ENCODE measurements at regions not wholly inside any gene's neighbourhood (a gene's known extent, or its start where the extent isn't known, plus 50 kb on each side); places are given as distances from the start of the nearest gene placed in this dataset.

DNA sequence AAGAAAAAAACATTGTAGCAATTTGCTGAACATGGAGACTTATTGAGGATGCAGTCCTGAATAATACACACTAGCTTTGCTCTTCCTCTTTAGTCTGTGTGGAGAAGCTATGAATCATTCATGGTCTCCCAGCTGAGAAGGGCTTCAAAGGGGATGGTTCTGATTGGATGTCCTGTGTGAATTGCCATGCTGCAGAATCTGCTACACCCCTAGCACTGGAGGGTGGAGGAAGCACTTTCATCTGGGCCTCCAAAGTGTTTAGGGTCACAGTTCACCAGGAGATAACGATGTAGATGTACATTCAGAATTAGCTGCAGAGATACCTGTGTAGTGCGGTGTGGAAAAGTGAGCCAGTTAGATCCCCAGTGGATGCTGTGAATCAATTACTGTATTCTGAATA is 321.1 kb upstream of the EDNRB start:
- Histone ChIP-seq H3K9me3 (no peaks in the 10 kb centered on the region), H3K36me3 (ENCODE audit: low read depth, missing control alignments) (no peaks in the 10 kb centered on the region), H3K4me3 (no peak overlapping the region), H3K27me3 (no peaks in the 10 kb centered on the region), H3K4me1 (no peaks in the 10 kb centered on the region), H3K27ac (no peak overlapping the region)
- 33 to 53% methylated on average over 2 of the region's 2 CpGs for WGBS, 2 donors
- no peak for DNase-seq
- no peak for TF ChIP-seq CTCF (IDR thresholded peaks at IDR 0.05)
- no peak for TF ChIP-seq POLR2A (IDR thresholded peaks at IDR 0.05)
- intact Hi-C loops (cut with DNase I; ENCODE audit: low total_unique reads) = no loop called here

GRCh38 chr13:78238911-78239310 is 320.3 kb upstream of the EDNRB start:
- Histone ChIP-seq H3K4me1 (no peaks in the 10 kb centered on the region), H3K9me3 (no peaks in the 10 kb centered on the region), H3K27ac (no peak overlapping the region), H3K27me3 (no peaks in the 10 kb centered on the region), H3K36me3 (ENCODE audit: low read depth, missing control alignments) (no peaks in the 10 kb centered on the region), H3K4me3 (no peak overlapping the region)
- 69 to 84% methylated on average over 2 of the region's 2 CpGs for WGBS, 2 donors
- no peak for TF ChIP-seq POLR2A (IDR thresholded peaks at IDR 0.05)
- TF ChIP-seq CTCF (IDR thresholded peaks at IDR 0.05) = no peak
- no peak for DNase-seq
- intact Hi-C loops (cut with DNase I; ENCODE audit: low total_unique reads) = no loop called here

DNA sequence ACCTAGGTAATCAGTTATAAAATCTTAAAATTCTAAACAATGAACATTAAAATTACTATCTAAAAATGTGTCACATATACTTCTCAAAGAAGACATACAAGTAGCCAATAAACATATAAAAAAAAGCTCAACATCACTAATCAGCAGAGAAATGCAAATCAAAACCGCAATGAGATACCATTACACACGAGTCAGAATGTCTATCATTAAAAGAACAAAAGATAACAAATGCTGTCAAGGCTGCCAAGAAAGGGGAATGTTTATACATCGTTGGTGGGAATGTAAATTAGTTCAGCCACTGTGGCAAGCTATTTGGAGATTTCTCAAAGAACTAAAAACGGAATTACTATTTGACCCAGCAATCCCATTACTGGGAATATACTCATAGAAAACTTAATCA is 310.3 kb upstream of the EDNRB start:
- intact Hi-C loops (cut with DNase I; ENCODE audit: low total_unique reads) = no loop called here
- no peak overlapping the region for H3K4me3 ChIP-seq
- no peaks in the 10 kb centered on the region for H3K4me1 ChIP-seq
- WGBS, 2 donors = 36 to 56% methylated on average over 4 of the region's 4 CpGs
- no peaks in the 10 kb centered on the region for H3K36me3 ChIP-seq (ENCODE audit: low read depth, missing control alignments)
- DNase-seq = no peak
- no peaks in the 10 kb centered on the region for H3K9me3 ChIP-seq
- H3K27ac ChIP-seq = no peak overlapping the region
- TF ChIP-seq POLR2A (IDR thresholded peaks at IDR 0.05) = no peak
- no peak for TF ChIP-seq CTCF (IDR thresholded peaks at IDR 0.05)
- no peaks in the 10 kb centered on the region for H3K27me3 ChIP-seq

GRCh38 chr13:78228211-78228610 is 309.6 kb upstream of the EDNRB start:
- no peaks in the 10 kb centered on the region for H3K27me3 ChIP-seq
- intact Hi-C loops (cut with DNase I; ENCODE audit: low total_unique reads) = no loop called here
- H3K27ac ChIP-seq = no peak overlapping the region
- H3K36me3 ChIP-seq (ENCODE audit: low read depth, missing control alignments) = no peaks in the 10 kb centered on the region
- DNase-seq = no peak
- 75 to 87% methylated on average over 1 of the region's 1 CpG for WGBS, 2 donors
- TF ChIP-seq CTCF (IDR thresholded peaks at IDR 0.05) = no peak
- no peak for TF ChIP-seq POLR2A (IDR thresholded peaks at IDR 0.05)
- no peaks in the 10 kb centered on the region for H3K4me1 ChIP-seq
- H3K9me3 ChIP-seq = no peaks in the 10 kb centered on the region
- no peak overlapping the region for H3K4me3 ChIP-seq

DNA sequence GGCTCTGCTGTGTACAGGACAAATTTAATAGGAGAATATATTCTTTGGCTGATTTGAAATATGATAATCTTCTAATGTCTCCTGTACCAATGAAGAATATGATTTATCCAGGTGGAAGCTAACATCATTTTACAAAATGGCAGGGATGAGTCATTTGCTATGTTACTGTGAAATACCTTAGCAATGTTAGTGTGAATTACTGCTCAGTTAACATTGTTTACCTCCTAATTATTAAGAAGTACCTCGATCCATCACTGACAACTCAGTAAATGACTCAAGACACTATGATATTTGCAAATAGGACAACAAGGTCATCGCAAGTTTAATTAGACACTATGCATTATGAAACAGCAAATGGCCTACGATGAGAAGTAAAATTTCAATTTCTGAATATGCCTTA is 309.1 kb upstream of the EDNRB start:
- WGBS, 2 donors = 77 to 93% methylated on average over 3 of the region's 3 CpGs
- no peak for DNase-seq
- intact Hi-C loops (cut with DNase I; ENCODE audit: low total_unique reads) = no loop called here

More for the DNA sequence above, 309.1 kb upstream of the EDNRB start:
- Histone ChIP-seq H3K27ac (no peak overlapping the region), H3K4me1 (no peaks in the 10 kb centered on the region), H3K9me3 (no peaks in the 10 kb centered on the region), H3K36me3 (ENCODE audit: low read depth, missing control alignments) (no peaks in the 10 kb centered on the region), H3K27me3 (no peaks in the 10 kb centered on the region), H3K4me3 (no peak overlapping the region)
- TF ChIP-seq CTCF (IDR thresholded peaks at IDR 0.05) (no peak), POLR2A (IDR thresholded peaks at IDR 0.05) (no peak)
